DOHH2 (cell line): ENCODE measurements at regions not wholly inside any gene's neighbourhood (a gene's known extent, or its start where the extent isn't known, plus 50 kb on each side); places are given as distances from the start of the nearest gene placed in this dataset.

Experiments
- EZH2phosphoT487 ChIP-seq: fragments of 200-600 bp; sonication (generic); IDR thresholded peaks from 2 replicates; pipeline ENCODE4 v1.6.1; 2017; ENCODE audit warnings: borderline replicate concordance, mild to moderate bottlenecking, antibody characterized with exemption, low read length, moderate library complexity, mixed read lengths
- TF ChIP-seq, protein P1 (sequence below): fragments of 200-600 bp; sonication (generic); IDR thresholded peaks from one replicate; pipeline ENCODE4 v1.5.1; 2014; ENCODE audit warnings: antibody characterized with exemption, mild to moderate bottlenecking, low read depth, low read length; ENCODE audit not compliant: poor library complexity, severe bottlenecking

DNA sequence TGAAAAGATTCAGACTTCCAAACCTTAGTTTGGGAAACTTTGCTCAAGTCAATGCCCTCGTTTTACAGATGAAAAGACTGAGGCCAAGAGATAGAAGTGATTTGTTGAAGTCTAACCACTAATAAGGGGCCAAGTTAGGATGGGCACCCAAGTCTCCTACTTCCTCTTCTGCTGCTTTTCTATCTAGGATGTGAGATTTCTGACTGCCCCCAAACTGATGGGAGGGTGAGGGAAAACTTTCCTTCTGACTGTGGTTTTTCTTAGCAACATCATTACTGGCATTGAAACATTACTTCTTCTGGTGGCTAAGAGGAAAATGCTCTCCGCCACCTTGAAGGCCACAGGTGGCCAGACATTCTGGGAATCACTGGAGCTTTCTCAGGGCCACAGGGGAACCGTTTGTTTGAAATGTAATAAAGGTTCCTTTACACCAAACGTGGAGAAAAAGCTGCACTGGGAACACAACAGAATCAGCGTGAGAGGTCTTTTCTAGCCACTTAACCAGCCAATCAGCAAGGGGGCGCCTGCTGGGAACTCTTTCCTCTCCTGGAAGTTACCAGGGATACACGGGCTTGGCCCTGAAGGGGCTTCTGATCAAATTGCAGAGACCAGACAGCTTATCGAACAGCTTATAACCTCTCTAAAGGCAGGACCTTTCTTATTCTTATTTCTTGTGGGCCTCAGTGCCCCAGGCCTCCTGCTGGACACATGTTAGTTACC, 115.9 kb upstream of the TEX13D start:
- TF ChIP-seq, protein P1, sequence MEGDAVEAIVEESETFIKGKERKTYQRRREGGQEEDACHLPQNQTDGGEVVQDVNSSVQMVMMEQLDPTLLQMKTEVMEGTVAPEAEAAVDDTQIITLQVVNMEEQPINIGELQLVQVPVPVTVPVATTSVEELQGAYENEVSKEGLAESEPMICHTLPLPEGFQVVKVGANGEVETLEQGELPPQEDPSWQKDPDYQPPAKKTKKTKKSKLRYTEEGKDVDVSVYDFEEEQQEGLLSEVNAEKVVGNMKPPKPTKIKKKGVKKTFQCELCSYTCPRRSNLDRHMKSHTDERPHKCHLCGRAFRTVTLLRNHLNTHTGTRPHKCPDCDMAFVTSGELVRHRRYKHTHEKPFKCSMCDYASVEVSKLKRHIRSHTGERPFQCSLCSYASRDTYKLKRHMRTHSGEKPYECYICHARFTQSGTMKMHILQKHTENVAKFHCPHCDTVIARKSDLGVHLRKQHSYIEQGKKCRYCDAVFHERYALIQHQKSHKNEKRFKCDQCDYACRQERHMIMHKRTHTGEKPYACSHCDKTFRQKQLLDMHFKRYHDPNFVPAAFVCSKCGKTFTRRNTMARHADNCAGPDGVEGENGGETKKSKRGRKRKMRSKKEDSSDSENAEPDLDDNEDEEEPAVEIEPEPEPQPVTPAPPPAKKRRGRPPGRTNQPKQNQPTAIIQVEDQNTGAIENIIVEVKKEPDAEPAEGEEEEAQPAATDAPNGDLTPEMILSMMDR: no peak
- no peak for TF ChIP-seq EZH2phosphoT487
